ENCODE measurements at regions not wholly inside any gene's neighbourhood (a gene's known extent, or its start where the extent isn't known, plus 50 kb on each side); places are given as distances from the start of the nearest gene placed in this dataset.
"Not testable (repeated sequence)": the region's sequence is repeated elsewhere in the genome, so short reads cannot be mapped to it uniquely, and the experiment has no call there.

DNA sequence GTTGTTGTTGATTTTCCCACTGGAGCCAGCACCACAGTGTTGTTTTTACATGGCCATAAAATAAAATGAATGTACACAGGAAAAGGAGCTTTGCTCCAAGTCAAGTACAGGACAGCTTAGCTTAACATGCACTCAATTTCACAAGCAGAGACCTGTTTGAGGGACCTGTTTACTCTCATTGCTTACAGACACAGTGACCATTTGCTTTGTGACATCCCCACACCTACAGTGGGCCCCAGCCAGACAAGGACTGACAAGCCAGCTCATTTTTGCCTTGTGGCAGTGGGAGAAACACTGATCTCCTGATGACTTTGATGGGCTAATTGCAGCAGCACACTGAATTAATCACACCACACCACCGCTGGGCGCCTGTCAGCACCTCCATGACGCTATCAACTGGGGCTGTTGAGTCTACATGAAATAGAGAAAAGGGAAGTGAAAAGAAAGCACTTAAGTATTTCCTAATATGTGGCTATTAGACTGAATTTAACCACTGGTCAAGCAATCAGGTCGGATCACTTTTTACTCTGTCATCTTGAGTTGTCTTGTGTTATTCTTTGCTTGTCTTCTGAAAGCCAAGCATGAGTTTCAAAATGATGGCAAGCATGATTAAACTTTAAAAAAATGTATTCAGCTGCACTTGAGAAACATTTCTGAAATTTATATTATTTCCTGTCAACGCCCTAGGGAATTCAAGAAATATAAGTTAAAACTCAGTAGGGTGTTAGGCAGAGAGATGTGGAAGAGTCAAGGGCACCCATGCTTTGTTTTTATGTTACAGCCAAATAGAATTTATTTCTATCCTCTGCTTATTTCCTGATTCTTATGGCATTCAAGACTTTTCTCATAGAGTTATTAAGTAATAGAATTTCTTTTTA, 557.7 kb downstream of the RAB28 start:
- no peak for DNase-seq

DNA sequence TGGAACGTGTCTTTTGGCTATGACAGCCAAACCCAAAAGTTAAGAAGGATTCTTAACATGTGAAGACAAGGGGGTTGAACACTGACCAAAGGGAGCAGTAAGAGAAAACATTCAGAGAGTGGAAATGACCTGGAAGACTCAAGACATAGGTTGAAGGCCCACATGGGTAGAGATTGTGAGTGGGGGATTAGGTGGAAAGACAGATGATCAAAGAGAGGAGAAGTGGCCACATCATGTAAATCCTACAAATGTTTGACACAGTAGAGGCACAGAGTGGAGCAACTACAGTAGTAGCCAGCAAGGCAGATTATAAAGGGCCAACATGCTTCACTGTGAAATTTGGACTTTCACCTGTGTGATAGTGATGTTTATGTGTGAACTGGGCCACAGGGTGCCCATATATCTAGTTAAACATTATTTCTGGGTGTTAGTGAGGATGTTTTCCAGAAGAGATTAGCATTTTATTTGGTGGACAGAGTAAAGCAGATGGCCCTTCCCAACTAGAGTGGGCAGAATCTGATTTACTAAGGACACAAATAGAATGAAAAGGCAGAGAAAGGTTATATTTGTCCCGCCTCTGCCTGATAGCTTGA, 559.3 kb downstream of the RAB28 start:
- DNase-seq, result no peak

DNA sequence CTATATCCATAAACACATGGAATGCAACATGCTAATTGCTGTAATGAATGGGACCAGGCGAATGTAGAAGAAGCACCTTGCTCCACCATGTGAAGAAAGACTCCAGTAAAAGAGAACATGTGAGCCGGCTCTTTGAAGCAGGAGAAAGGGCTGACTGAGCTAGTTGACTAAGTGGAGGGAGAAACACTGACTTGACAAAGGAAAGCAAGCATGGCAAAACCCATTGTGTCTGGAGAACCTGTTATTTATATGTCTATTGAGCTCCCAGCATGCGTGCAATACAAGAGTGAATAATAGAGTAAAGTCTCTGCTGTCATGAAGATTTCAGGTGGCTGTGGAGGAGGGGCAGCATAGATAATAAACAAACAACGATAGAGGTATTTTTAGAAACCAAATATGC, 559.9 kb downstream of the RAB28 start:
- DNase-seq, result no peak

DNA sequence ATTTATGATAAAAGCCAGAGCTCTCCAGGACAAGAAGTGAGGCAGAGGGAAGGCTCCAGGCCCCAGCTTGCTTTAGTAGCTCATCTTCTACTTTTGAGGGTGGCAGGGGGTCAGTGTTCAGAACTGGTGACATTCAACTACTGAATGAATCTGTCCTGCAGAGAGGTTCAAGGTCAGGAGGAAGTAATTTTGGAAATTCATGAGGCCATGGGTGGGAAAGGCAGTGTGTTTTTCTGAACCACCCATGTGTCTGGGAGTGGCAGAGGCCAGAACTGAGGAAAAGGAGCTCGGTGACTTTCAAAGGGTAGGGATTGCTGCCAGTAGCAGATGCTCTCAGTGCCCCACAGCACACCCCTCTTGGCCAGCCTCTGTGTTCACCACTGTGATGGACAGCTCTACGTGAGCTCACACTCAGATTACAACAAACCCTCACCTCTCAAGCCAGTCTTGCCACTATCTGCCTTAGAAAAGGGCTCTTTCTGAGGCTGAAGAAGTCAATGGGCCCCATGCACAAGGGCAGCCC, 571.2 kb downstream of the RAB28 start:
- no peak for DNase-seq

DNA sequence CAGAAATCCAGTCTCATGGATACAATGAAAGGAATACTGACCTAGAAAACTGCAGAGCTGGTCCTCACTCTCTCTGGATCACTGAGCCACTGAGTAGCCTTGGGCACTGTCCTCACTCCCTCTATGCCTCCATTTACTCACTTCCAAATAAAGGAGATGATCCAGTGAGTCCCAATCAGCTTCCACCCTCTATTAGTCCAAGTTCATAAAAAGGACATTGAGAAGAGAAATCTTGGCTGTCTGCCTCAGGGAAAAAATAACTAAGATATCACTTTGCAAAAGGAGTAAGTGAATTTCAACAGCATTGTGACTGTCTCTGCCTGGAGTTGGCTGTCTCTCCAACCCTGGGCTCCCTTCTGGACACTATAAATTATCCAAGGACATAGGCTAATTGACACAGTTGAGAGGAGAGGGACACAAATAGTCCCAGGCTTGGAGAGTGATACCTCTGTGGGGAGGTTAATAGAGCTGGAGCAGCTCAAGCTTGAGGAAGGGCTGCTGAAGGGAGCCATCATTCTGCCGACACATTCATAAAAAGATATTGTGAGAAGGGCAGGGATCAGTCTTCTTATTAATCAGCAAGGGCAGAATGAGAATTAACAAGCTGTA, 572.3 kb downstream of the RAB28 start:
- no peak for DNase-seq

DNA sequence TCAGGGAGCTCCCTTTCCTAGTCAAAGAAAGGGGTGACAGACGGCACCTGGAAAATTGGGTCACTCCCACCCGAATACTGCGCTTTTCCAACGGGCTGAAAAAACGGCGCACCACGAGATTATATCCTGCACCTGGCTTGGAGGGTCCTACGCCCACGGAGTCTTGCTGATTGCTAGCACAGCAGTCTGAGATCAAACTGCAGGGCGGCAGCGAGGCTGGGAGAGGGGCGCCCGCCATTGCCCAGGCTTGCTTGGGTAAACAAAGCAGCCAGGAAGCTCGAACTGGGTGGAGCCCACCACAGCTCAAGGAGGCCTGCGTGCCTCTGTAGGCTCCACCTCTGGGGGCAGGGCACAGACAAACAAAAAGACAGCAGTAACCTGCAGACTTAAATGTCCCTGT, 580.5 kb downstream of the RAB28 start:
- not testable (repeated sequence) for DNase-seq

DNA sequence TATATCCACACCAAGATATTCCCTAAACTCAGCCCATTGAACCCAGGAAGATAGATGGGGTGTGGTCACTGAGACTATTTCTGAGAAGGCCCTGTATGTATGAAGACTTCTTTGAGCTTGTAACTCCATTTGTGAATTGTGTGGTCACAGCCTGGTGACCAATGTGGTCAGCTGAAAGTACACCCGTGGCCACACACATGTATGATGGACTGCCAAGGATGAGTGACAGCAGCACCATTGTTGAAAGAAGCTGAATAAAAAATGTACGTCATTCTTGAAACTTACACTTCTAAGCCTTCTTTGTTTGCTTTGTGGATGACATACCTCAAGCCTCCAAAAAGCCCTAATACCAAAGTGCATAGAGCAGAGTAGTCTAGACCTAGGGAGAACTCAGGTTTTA, 581.4 kb downstream of the RAB28 start:
- no peak for DNase-seq

DNA sequence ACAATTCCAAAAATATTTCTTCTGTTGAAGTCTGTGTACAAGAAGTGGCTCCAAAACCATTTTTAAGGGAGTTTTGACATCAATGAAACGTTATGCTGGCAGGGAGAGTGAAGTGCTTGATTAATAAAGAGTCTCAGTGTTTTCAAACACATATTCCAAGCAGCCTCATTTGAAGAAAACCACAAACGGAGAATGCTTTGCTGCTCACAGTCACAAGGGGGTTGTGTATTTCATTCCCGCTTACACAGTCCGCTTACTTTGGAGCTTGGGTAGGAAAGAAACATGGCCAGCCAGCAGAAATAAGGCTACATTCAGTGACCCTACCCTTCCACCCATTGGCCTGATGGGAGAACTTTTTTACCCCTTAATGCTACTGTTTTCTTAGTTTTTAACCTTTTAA, 586.2 kb downstream of the RAB28 start:
- DNase-seq, result no peak

DNA sequence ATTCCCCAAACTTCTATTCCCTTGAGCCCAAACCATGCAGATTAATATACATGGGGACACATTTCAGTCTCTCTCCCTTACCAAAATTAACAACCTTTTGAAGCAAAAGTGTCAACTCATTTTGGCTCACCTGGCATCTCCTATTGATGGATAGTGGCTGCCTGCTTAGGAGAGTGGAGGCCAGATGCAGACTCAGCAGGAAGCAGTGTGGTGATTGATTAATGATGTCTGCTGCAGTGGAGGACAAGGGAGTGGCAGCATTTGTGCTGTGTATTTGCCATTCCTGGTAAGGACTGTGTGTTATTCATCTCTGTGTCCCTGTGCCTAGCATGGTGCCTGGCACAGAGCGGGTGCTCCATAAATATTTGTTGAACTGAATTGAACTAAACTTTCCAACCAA, 590.1 kb downstream of the RAB28 start:
- DNase-seq, result no peak

DNA sequence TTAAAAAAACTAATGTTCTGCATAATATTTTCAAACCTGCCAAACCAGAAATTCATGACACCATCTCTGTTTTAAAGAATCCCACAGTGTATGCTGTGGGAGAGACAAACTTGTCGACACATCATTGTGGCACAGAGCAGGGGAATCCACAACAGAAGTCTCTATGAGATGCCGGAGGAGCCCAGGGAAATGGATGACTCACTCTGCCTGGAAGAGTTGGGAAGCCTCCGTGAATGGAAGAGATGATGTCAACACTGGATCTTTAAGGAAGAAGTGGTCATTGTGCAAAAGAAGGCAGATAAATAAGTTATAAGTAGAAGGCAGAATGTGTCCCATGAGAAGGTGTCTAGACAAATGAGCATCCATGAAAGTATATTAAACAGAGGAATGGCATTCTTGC, 595.1 kb downstream of the RAB28 start:
- no peak for DNase-seq

DNA sequence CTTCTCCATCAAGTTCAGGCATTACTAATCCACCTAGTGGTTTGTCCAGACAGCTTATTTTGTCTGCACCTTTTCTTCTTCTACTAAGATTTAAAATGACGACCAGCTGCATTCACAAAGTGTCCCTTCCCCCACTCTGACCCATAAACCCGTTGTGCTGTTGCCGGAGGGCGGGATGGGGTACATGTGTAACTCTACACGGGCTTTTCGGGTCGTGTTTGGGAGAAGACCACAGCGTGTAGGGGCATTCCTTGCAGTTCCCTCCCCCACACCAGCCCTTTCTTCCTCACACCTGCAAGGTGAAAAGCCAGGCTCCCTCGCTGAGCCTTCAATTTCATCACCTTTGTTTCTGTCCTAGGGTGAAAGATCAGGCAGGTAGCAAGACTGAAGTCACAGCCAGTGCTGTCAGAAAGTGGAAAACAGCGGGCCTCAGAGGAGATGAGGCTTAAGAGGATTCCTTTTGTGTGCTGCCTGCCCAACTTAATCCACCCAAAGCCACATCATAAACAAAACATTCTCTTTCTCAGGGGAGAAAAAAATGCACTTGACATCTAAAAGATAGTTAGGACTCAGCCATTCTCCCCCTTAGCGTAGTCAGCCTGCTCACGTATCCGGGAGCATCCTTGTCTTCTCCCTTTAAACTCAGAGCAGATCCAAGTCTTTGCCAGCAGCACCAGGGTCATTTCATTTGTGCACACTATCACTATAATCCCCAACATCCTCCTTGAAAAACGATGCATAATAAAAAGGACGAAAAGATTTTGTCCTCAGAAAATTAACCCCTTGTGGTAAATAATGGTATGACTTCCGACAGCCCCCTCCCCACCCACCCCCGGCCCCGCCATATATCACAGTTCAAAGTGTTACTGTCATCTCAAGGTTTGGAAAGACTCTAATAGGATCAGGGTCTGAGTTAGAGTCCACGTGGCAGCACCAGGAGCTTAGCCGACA, 599.0 kb downstream of the RAB28 start:
- DNase-seq, result no peak

DNA sequence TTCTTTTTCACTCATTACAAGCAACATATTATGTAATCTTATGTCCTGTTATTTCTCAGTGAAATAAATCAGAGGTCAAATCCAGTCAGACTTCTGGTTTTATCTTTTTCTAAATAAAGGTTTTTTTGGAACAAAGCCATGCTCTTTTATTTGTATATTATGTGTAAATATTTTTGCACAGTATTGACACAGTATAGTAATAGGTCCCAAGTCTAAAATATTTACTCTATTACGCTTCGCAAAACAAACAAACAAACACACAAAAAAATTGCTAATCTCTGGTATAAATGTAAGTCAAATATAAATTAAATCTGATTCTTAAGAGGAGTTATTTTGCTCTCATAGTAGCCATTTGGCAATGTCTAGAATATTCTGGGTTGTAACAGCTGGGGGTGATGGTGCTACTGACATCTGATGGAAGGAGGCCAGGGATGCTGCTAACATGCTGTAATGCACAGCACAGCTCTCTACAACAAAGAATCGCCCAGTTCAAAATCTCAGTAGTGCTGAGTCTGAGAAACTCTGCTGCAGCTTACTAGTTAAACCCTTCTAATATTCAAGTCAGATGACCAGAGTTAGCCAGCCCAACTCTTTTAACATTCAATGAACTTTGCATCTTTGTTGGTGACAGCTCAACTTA, 602.1 kb downstream of the RAB28 start:
- no peak for DNase-seq

DNA sequence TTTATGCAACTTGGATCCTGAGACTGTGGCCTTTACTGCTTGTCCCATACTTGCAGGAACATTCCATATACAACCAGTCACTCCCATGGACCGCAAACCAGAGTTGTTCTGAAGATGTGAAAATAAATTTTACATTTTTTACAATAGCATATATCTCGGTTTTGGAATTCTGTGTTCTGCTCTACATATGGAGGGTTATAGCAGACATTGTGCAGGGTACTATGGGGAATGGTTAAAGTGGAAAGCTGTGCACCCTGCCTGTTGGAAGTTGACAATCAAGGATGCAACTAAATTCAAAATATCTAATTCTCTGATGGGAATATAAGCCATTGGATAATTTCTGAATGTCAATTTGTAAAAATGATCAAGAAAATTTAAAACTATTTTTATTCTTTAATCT, 603.3 kb downstream of the RAB28 start:
- DNase-seq, result no peak

DNA sequence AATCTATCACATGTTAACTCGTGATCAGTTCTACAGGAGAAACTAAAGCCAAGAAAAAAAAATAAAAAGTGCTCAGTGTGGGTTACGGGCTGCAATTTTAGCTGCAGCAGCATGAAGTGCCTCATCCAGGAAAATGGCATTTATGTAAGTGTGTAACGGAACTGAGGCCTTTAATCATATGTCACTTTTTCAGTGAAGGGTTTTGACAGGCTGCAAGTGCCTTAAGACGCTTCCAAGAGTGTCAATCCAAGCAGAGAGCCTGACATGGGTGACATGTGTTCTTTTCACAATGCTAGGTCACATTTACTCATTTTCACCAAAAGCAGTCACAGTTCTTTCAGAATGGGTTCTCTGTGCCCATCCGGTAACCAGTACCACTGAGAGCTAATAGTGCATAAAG, 604.6 kb downstream of the RAB28 start:
- DNase-seq, result no peak

DNA sequence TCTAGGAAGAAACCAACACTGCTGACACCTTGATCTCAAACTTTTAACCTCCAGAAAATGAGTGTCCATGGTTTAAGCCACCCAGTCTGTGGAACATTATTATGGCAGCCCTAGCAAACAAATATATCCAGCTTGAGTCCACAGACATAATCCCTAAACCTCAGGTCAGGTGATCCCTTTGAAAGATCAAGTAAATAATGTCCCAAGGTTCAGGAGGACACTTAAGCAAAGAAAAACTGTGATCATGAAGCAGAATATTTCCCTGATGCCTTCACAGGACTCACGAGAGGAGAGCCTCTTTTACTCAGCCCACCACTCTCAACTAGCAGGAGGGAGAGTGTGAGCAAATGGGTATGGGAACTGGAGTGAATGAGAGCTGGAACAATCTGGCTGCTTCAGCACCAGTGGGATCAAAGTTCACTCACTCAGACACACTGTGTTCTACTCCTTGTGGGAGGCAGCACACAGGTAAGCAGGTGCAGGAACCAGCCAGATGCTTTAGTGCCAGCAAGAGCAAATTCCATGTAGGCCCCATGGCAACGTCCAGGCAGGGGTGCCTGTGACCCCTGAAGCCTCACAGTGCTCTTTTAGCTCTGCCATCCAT, 608.4 kb downstream of the RAB28 start:
- DNase-seq, result no peak

DNA sequence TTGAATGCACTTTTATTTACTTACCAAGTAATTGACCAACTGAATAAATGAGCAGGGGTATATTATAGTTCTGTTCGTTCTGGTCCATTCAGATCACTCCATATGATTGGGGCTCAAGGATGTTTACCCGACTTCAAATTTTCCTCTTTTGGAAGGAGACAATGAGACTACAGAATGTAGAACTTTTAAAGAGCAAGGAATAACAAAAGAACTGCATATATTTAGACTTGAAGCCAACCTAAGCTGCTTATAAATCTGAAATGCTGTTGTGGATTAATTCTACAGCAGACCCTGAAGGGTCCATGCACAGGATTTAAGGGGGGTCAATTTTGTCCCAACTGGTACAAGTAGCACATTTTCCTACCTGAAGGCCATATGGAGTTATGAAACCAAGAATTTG, 610.8 kb downstream of the RAB28 start:
- DNase-seq, result no peak

DNA sequence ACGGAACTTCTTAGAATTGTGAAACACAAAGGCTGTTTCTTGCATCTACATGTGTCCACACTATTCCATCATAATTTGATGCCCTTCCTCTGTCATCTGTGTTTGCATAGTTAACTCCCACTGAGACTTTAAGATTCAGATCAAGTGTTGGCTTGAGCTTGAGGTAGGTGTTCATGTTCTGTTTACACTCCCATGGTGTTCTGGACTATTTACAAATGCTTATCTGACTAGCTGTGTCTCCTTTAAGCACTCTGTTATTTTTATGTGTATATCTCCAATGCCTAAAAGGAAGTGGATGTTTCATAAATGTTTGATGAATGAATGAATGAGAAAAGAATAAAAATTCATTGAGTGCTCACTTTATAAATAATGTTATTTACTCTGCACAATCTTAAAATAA, 622.7 kb downstream of the RAB28 start:
- no peak for DNase-seq

DNA sequence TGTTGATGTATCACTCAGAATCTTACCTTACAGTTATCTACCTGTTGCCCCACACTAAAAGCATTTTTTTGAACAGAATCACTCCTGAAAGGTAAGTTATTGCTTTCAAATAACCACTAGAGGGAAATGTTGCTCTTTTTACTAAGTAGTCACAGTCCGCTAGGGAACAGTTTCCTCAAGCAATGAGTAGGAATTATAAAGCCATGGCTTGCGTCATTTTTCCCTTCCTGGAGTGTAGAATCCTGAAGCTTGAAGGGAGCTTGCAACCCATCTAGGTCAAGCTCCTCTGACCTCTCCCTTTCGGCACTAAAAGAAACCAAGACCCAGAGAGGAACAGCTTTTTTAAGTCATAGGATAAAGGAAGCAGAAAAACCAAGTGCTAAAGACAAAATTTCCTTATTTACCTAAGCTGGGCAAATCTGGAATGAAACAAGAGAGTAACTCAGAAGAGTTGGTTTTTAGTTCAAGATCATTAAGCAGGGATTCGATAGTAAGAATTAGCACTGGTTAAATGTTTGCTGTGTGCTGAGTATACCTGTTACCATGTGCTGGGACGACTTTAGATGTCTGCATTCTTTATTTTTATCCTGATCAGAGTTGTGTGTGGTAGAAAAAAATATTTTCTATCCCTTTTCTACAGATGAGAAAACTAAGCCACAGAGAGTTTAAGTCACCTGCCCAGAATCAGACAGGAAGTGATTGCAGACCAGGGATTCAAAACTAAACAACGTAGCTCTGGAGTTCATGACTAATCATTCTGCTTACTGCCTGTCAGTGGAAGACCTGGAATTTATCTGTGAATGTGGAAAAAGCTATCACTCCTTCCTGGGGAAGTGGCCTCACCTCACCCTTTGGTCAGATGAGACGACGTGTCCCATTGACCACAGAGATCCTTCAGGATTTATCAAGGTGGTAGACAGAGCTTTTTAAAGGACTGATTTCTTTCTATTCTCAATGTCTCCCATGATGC, 631.5 kb downstream of the RAB28 start:
- DNase-seq, result no peak

DNA sequence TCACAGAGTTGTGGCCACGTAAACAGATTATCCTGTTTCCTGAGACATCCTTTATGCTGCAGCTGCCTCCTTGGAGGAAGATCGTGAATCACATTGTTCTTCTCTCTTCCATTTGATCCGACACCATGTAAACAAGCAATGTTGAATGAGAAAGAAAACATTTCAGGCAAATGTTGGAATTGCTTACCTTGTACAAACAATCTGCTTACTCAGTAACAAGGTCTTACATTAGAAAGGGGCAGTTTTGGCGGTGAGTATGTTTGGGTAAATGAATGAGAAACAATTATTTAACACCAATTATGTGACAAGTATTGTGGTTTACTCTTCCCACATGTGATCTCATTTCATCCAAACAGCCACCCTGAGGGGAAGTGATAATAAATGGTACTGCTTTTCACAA, 637.8 kb downstream of the RAB28 start:
- DNase-seq, result no peak

DNA sequence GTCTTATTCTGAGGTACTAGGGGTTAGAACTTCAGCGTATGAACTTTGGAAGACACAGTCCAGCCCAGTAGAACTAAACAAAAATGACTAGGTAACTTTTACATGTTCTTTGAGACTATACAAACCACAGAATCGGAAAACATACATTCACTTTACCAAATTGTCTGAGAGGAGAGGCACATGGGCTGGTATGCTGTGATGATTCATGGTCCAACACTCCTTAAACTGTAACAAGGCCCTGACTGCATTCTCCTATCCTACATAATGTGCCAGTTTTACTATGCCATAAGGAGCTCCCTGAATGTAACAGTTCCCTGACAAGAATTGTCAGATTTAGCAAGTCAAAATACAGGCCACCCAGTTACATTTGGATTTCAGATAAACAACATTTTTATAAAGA, 640.0 kb downstream of the RAB28 start:
- DNase-seq, result no peak

DNA sequence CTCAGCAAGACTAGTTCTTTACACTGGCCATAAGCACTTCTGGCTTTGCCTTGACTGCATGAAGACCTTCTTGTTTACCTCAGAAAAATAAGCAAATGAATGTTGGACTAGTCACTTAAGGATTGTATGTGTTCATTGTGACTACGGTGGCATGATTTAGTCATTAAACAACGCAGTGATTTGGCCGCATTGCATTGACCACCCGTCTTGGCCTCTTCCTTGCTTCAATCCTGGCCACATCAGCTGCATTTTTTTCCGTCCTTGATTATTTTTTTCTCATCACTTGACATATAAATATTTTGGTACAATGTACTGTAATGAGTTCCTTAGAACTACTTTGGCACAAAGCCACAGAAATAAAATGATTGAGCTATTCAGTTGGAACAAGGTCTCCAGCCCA, 656.2 kb downstream of the RAB28 start:
- no peak for DNase-seq
